Brain microvascular endothelial cell (primary cell): ENCODE measurements at regions not wholly inside any gene's neighbourhood (a gene's known extent, or its start where the extent isn't known, plus 50 kb on each side); places are given as distances from the start of the nearest gene placed in this dataset.

Experiments used
- DNase-seq: peaks from one replicate; pipeline ENCODE4 v3.0.0-alpha.2; 2020
- H3K27ac ChIP-seq: fragments of 250-450 bp; sonication (Bioruptor Pico); 2 replicates; pipeline ENCODE4 v1.5.1; 2020; ENCODE audit warnings: mild to moderate bottlenecking, moderate library complexity
- H3K27me3 ChIP-seq: fragments of 250-450 bp; sonication (Bioruptor Pico); replicated peaks from 2 replicates; pipeline ENCODE4 v1.5.1; 2020; ENCODE audit warnings: mild to moderate bottlenecking
- H3K36me3 ChIP-seq: fragments of 250-450 bp; sonication (Bioruptor Pico); replicated peaks from 2 replicates; pipeline ENCODE4 v1.5.1; 2020; ENCODE audit warnings: mild to moderate bottlenecking
- H3K4me3 ChIP-seq: 2 replicates; pipeline ENCODE4 v1.5.1; 2011; ENCODE audit warnings: low read depth, mild to moderate bottlenecking, control low read depth, low read length, moderate library complexity
- in situ Hi-C: cut with HindIII; loops from 2 replicates; pipeline ENCODE4 v1.10.0; 2017; ENCODE audit warnings: low sequenced_read_pairs, low pct_ligation_motif_present
- TF ChIP-seq, protein P1 (sequence below): IDR thresholded peaks from 2 replicates; pipeline ENCODE4 v1.5.1; 2011; ENCODE audit warnings: low read depth, mild to moderate bottlenecking, moderate library complexity, low read length, control low read depth, inconsistent platforms; ENCODE audit errors: missing control alignments

GRCh38 chr3:155010416-155010815 is 69.7 kb upstream of the MME start:
- Histone ChIP-seq H3K36me3 (no peaks in the 10 kb centered on the region), H3K4me3 (no peak overlapping the region), H3K27me3 (no peaks in the 10 kb centered on the region), H3K27ac (no peak overlapping the region)
- TF ChIP-seq, protein P1, sequence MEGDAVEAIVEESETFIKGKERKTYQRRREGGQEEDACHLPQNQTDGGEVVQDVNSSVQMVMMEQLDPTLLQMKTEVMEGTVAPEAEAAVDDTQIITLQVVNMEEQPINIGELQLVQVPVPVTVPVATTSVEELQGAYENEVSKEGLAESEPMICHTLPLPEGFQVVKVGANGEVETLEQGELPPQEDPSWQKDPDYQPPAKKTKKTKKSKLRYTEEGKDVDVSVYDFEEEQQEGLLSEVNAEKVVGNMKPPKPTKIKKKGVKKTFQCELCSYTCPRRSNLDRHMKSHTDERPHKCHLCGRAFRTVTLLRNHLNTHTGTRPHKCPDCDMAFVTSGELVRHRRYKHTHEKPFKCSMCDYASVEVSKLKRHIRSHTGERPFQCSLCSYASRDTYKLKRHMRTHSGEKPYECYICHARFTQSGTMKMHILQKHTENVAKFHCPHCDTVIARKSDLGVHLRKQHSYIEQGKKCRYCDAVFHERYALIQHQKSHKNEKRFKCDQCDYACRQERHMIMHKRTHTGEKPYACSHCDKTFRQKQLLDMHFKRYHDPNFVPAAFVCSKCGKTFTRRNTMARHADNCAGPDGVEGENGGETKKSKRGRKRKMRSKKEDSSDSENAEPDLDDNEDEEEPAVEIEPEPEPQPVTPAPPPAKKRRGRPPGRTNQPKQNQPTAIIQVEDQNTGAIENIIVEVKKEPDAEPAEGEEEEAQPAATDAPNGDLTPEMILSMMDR: no peak
- no peak for DNase-seq
- in situ Hi-C loops: no loop called here

- Histone ChIP-seq H3K27ac (no peak overlapping the region), H3K27me3 (no peaks in the 10 kb centered on the region), H3K36me3 (no peaks in the 10 kb centered on the region), H3K4me3 (no peak overlapping the region)
- in situ Hi-C loops: no loop called here
- TF ChIP-seq, protein P1: no peak
- DNase-seq: no peak
These were observed 70.9 kb upstream of the MME start for GRCh38 chr3:155009217-155009616.

DNA sequence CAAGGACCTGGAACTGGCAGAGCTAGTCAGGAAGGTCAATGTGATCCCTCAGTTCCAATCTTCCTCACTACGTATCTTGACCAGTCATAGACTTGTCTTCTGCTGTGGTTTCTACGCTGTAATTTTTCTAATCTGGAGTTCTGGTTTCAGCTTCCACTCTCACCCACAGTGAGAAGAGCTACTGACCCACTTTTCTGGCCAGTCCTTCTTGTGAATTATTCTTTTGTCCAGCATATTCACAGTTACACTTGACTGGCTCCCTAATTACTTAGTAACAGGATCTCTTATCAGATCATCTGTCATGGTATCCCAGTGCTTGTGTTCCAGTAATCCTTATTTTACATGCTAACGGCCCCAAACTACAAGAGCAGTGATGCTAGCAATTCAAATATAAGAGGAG is 72.4 kb upstream of the MME start:
- H3K27ac ChIP-seq: no peak overlapping the region
- in situ Hi-C loops: no loop called here
- no peak overlapping the region for H3K4me3 ChIP-seq
- H3K36me3 ChIP-seq: no peaks in the 10 kb centered on the region
- no peaks in the 10 kb centered on the region for H3K27me3 ChIP-seq
- TF ChIP-seq, protein P1: no peak
- no peak for DNase-seq

DNA sequence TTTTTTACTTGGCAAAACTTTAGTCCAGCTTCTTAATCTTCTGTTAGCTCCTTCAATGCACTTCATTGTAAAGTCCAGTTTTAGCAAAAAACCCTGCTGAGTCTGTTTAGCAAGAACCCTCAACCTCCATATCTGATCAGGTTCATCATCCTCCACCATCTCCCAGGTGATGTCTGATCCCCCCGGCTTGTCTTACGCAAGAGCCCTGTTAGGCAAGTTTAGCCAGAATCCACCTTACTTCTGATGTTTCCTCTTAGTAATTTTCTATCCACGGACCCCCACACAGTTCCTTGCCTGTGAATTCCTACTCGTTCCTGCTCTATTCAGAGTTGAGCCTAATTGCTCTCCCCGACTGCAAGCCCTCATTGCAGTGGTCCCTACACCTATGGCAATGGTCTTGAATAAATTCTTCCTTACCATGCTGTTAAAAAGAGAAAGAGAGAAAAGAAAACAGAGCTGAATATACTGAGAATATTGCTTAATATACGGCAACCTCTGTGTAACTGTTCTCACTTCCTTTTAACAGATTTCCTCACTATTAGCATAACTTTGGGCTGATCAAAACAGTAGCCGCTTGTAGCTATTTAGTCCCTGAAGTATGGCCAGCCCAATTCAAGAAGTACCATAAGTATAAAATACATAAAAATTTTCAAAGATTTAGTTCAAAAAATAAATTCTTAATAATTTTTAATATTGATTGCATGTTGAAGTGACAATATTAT is 78.7 kb upstream of the MME start:
- H3K27me3 ChIP-seq: no peaks in the 10 kb centered on the region
- TF ChIP-seq, protein P1: no peak
- no peaks in the 10 kb centered on the region for H3K36me3 ChIP-seq
- DNase-seq: no peak
- H3K27ac ChIP-seq: no peak overlapping the region
- in situ Hi-C loops: no loop called here
- H3K4me3 ChIP-seq: no peak overlapping the region

GRCh38 chr3:154992655-154993054 is 87.5 kb upstream of the MME start:
- in situ Hi-C loops: no loop called here
- TF ChIP-seq, protein P1: no peak
- DNase-seq: no peak

GRCh38 chr3:154990543-154990942 is 89.6 kb upstream of the MME start:
- no peak overlapping the region for H3K4me3 ChIP-seq
- no peak overlapping the region for H3K27ac ChIP-seq
- H3K27me3 ChIP-seq: no peaks in the 10 kb centered on the region
- no peak for DNase-seq
- in situ Hi-C loops: no loop called here
- no peaks in the 10 kb centered on the region for H3K36me3 ChIP-seq
- TF ChIP-seq, protein P1: no peak

More at GRCh38 chr3:154992655-154993054, 87.5 kb upstream of the MME start:
- Histone ChIP-seq H3K27ac (no peak overlapping the region), H3K36me3 (no peaks in the 10 kb centered on the region), H3K4me3 (no peak overlapping the region), H3K27me3 (no peaks in the 10 kb centered on the region)
